Left renal pelvis (tissue), 4 donors: ENCODE measurements at regions not wholly inside any gene's neighbourhood (a gene's known extent, or its start where the extent isn't known, plus 50 kb on each side); places are given as distances from the start of the nearest gene placed in this dataset.
"Not testable (repeated sequence)": the region's sequence is repeated elsewhere in the genome, so short reads cannot be mapped to it uniquely, and the experiment has no call there.

ENCODE experiments used
- DNase-seq, 4 donors: peaks; one replicate each; pipeline ENCODE4 v3.0.0-alpha.2; 2013; ENCODE audit warnings: low read depth in 4 of 4, low spot score in 3 of 4

- DNase-seq: no peak
Observed at GRCh38 chr2:125983364-125983763, 672.6 kb upstream of the GYPC start.

- DNase-seq: no peak
Observed at GRCh38 chr2:126029316-126029715, 626.6 kb upstream of the GYPC start.

GRCh38 chr2:126038861-126039260, 617.1 kb upstream of the GYPC start:
- no peak for DNase-seq

GRCh38 chr2:126041391-126042047, 614.4 kb upstream of the GYPC start:
- no peak for DNase-seq

- no peak for DNase-seq
Observed at GRCh38 chr2:126042089-126042488, 613.9 kb upstream of the GYPC start.

- no peak for DNase-seq
Observed at GRCh38 chr2:126048719-126049118, 607.2 kb upstream of the GYPC start.

- DNase-seq: no peak
Observed at GRCh38 chr2:126049461-126049860, 606.5 kb upstream of the GYPC start.

- no peak for DNase-seq
Observed at GRCh38 chr2:126050991-126051736, 604.8 kb upstream of the GYPC start.

GRCh38 chr2:126051737-126052240, 604.2 kb upstream of the GYPC start:
- not testable (repeated sequence) for DNase-seq

GRCh38 chr2:126059379-126059778, 596.6 kb upstream of the GYPC start:
- DNase-seq: no peak

- no peak for DNase-seq
Observed at GRCh38 chr2:126085011-126085795, 570.8 kb upstream of the GYPC start.

GRCh38 chr2:126100962-126101361, 555.0 kb upstream of the GYPC start:
- DNase-seq: no peak

GRCh38 chr2:126106006-126106405, 550.0 kb upstream of the GYPC start:
- DNase-seq: no peak

- DNase-seq: no peak
Observed at GRCh38 chr2:126107883-126108282, 548.1 kb upstream of the GYPC start.

GRCh38 chr2:126115975-126116374, 540.0 kb upstream of the GYPC start:
- no peak for DNase-seq

- DNase-seq: no peak
Observed at GRCh38 chr2:126117886-126118285, 538.1 kb upstream of the GYPC start.

- no peak for DNase-seq
Observed at GRCh38 chr2:126145752-126146151, 510.2 kb upstream of the GYPC start.

- DNase-seq: no peak
Observed at GRCh38 chr2:126154256-126154785, 501.6 kb upstream of the GYPC start.

GRCh38 chr2:126160950-126161349, 495.0 kb upstream of the GYPC start:
- DNase-seq: not testable (repeated sequence)

GRCh38 chr2:126172631-126173184, 483.2 kb upstream of the GYPC start:
- DNase-seq: no peak

- no peak for DNase-seq
Observed at GRCh38 chr2:126175222-126175621, 480.7 kb upstream of the GYPC start.
